HepG2 (cell line): ENCODE measurements at regions not wholly inside any gene's neighbourhood (a gene's known extent, or its start where the extent isn't known, plus 50 kb on each side); places are given as distances from the start of the nearest gene placed in this dataset.
A peak's percentile ranks its signal among the peaks of the same experiment; 100 is the strongest.

Source experiments
- ATAC-seq: fragments of 200-7000 bp; cut with Tn5 transposase; 3 replicates; pipeline ENCODE4 v1.9.1; 2020; ENCODE audit warnings: mild to moderate bottlenecking, moderate library complexity
- BruUV-seq: library from RNA; stranded (reverse); fragments of 400-500 nt; replicated peaks from 2 replicates; lab custom pipeline; 2021; lab: Mats Ljungman, UMichigan
- CTCF ChIA-PET: fragments of 300-600 bp; formaldehyde crosslinking; extraction: SDS; loops from one replicate; lab custom pipeline; 2021; ENCODE audit warnings: low total read pairs, inconsistent platforms, low intra/inter-chr PET ratio; lab: Yijun Ruan, JAX
- POLR2A ChIA-PET: fragments of 350-600 bp; sonication (Branson Sonifier 250); formaldehyde crosslinking; loops from one replicate; lab custom pipeline; 2020; ENCODE audit warnings: antibody characterized with exemption, inconsistent platforms; lab: Yijun Ruan, JAX
- DNase-seq: peaks from one replicate; pipeline ENCODE4 v3.0.0-alpha.2; 2015; ENCODE audit warnings: low spot score
- FAIRE-seq: peaks from 3 replicates; lab custom pipeline; 2011; peaks lifted over from hg19 to GRCh38; lab: Jason Lieb, UNC
- H2AFZ ChIP-seq: one replicate; pipeline ENCODE4 v1.6.1; 2011; ENCODE audit warnings: low read length, inconsistent platforms
- H3K27ac ChIP-seq: fragments of 300-600 bp; 3 replicates; pipeline ENCODE4 v1.8.0; 2011; ENCODE audit warnings: mixed run types, mild to moderate bottlenecking, mixed read lengths, low read length, inconsistent platforms; ENCODE audit not compliant: insufficient read depth; ENCODE audit errors: extremely low read length
- H3K27me3 ChIP-seq, 2 experiments: fragments of 200-600 bp in 1 of 2; 2 replicates in 1 of 2; 3 replicates in 1 of 2; pipeline versions ENCODE4 v1.6.0 to v1.8.0; 2011; ENCODE audit warnings: low read length in 2 of 2, mild to moderate bottlenecking in 2 of 2, moderate library complexity in 2 of 2, inconsistent platforms in 1 of 2; ENCODE audit not compliant: insufficient read depth in 2 of 2, control insufficient read depth in 1 of 2
- H3K36me3 ChIP-seq, 2 experiments: fragments of 200-600 bp in 1 of 2; replicated peaks in 1 of 2; 2 replicates in 1 of 2; 3 replicates in 1 of 2; pipeline versions ENCODE4 v1.5.1 to v1.8.0; 2011; ENCODE audit warnings: low read length in 2 of 2, inconsistent platforms in 1 of 2; ENCODE audit not compliant: insufficient read depth in 2 of 2, control insufficient read depth in 1 of 2
- H3K4me1 ChIP-seq: 2 replicates; pipeline ENCODE4 v1.5.1; 2012; ENCODE audit warnings: low read length, inconsistent platforms; ENCODE audit not compliant: insufficient read depth
- H3K4me2 ChIP-seq: 2 replicates; pipeline ENCODE4 v1.6.0; 2011; ENCODE audit warnings: low read depth, low read length, inconsistent platforms
- H3K4me3 ChIP-seq, 3 experiments: fragments of 200-600 bp in 1 of 3; sonication (generic), shearing (Covaris generic) in 1 of 3; replicated peaks in 1 of 3; 2 replicates each; pipeline ENCODE4 v1.5.1; 2011 to 2016; ENCODE audit warnings: low read length in 3 of 3, inconsistent platforms in 2 of 3, low read depth in 2 of 3, mild to moderate bottlenecking in 2 of 3, control low read depth in 1 of 3, mixed read lengths in 1 of 3; ENCODE audit not compliant: insufficient read depth in 1 of 3
- H3K79me2 ChIP-seq: one replicate; pipeline ENCODE4 v1.6.1; 2011; ENCODE audit warnings: low read length, inconsistent platforms; ENCODE audit not compliant: insufficient read depth
- H3K9ac ChIP-seq: 2 replicates; pipeline ENCODE4 v1.6.0; 2011; ENCODE audit warnings: mild to moderate bottlenecking, low read depth, low read length, inconsistent platforms; ENCODE audit not compliant: insufficient read depth
- H3K9me3 ChIP-seq: 2 replicates; pipeline ENCODE4 v1.5.1; 2012; ENCODE audit warnings: mild to moderate bottlenecking, low read length
- H4K20me1 ChIP-seq: 2 replicates; pipeline ENCODE4 v1.6.0; 2011; ENCODE audit warnings: inconsistent platforms, mild to moderate bottlenecking, low read length, moderate library complexity; ENCODE audit not compliant: insufficient read depth
- CEBPB ChIP-seq: IDR thresholded peaks from 2 replicates; pipeline ENCODE4 v1.6.1; 2011; ENCODE audit warnings: low read depth, low read length, improper control_type of control experiment, borderline replicate concordance
- FOXA1 ChIP-seq, 2 experiments: fragments of 450-650 bp in 1 of 2; sonication (generic) in 1 of 2; formaldehyde crosslinking in 1 of 2; IDR thresholded peaks; 2 replicates each; pipeline versions ENCODE4 v1.4.0 to v1.6.1; 2016 to 2020; ENCODE audit warnings: missing genetic modification reagents in 1 of 2
- HIVEP1 ChIP-seq: sonication (generic); formaldehyde crosslinking; IDR thresholded peaks from 2 replicates; pipeline ENCODE4 v1.4.0; 2020; ENCODE audit warnings: mild to moderate bottlenecking, missing genetic modification reagents
- HNRNPL ChIP-seq: fragments of 200-400 bp; formaldehyde crosslinking; IDR thresholded peaks from 2 replicates; pipeline ENCODE4 v1.6.1; 2017; ENCODE audit warnings: mild to moderate bottlenecking, low read depth, low read length
- KDM2A ChIP-seq: sonication (generic); formaldehyde crosslinking; IDR thresholded peaks from 2 replicates; pipeline ENCODE4 v1.4.0; 2020; ENCODE audit warnings: low read depth, missing genetic modification reagents, borderline replicate concordance
- KDM3A ChIP-seq: IDR thresholded peaks from 2 replicates; pipeline ENCODE4 v1.6.1; 2018; ENCODE audit warnings: low read depth, missing compliant biosample characterization
- PBX3 ChIP-seq: sonication (generic); formaldehyde crosslinking; IDR thresholded peaks from 2 replicates; pipeline ENCODE4 v1.8.1; 2023; ENCODE audit warnings: missing genetic modification reagents, inconsistent platforms, borderline replicate concordance
- PITX1 ChIP-seq: sonication (generic); formaldehyde crosslinking; IDR thresholded peaks from 2 replicates; pipeline ENCODE4 v1.5.1; 2020; ENCODE audit warnings: mild to moderate bottlenecking, missing genetic modification reagents
- PPARG ChIP-seq: conservative IDR thresholded peaks from 2 replicates; pipeline ENCODE4 v1.6.1; 2016; ENCODE audit warnings: missing biosample characterization, missing genetic modification reagents
- RARA ChIP-seq: IDR thresholded peaks from 2 replicates; pipeline ENCODE4 v1.6.1; 2016; ENCODE audit warnings: missing genetic modification reagents, missing compliant biosample characterization
- RBFOX2 ChIP-seq: fragments of 200-400 bp; formaldehyde crosslinking; IDR thresholded peaks from 2 replicates; pipeline ENCODE4 v1.6.1; 2017; ENCODE audit warnings: low read depth, mild to moderate bottlenecking, low read length
- REPIN1 ChIP-seq: sonication (generic); formaldehyde crosslinking; IDR thresholded peaks from 2 replicates; pipeline ENCODE4 v1.8.0; 2022; ENCODE audit warnings: missing genetic modification reagents, low read depth, mild to moderate bottlenecking, borderline replicate concordance
- REXO4 ChIP-seq: sonication (generic); formaldehyde crosslinking; IDR thresholded peaks from 2 replicates; pipeline ENCODE4 v1.8.0; 2022; ENCODE audit warnings: missing genetic modification reagents, mild to moderate bottlenecking, borderline replicate concordance
- SP4 ChIP-seq: sonication (generic); formaldehyde crosslinking; IDR thresholded peaks from 2 replicates; pipeline ENCODE4 v1.8.1; 2023; ENCODE audit warnings: mild to moderate bottlenecking, missing genetic modification reagents
- TAF1 ChIP-seq: sonication (generic); formaldehyde crosslinking; IDR thresholded peaks from 2 replicates; pipeline ENCODE4 v1.4.0; 2020; ENCODE audit warnings: missing genetic modification reagents
- ZC3H4 ChIP-seq: sonication (generic); formaldehyde crosslinking; IDR thresholded peaks from 2 replicates; pipeline ENCODE4 v1.4.0; 2020; ENCODE audit warnings: missing genetic modification reagents, borderline replicate concordance
- ZFP37 ChIP-seq: sonication (generic); formaldehyde crosslinking; IDR thresholded peaks from 2 replicates; pipeline ENCODE4 v1.4.0; 2020; ENCODE audit warnings: missing genetic modification reagents, borderline replicate concordance
- ZNF10 ChIP-seq: sonication (generic); formaldehyde crosslinking; IDR thresholded peaks from 2 replicates; pipeline ENCODE4 v1.4.0; 2020; ENCODE audit warnings: mild to moderate bottlenecking, low read depth, missing genetic modification reagents, borderline replicate concordance
- ZNF350 ChIP-seq: sonication (generic); formaldehyde crosslinking; IDR thresholded peaks from 2 replicates; pipeline ENCODE4 v1.4.0; 2020; ENCODE audit warnings: mild to moderate bottlenecking, low read depth, missing genetic modification reagents, borderline replicate concordance
- ZNF607 ChIP-seq: sonication (generic); formaldehyde crosslinking; IDR thresholded peaks from 2 replicates; pipeline ENCODE4 v1.5.1; 2020; ENCODE audit warnings: missing genetic modification reagents, mild to moderate bottlenecking, borderline replicate concordance
- ZNF747 ChIP-seq: sonication (generic); formaldehyde crosslinking; IDR thresholded peaks from 2 replicates; pipeline ENCODE4 v1.8.1; 2023; ENCODE audit warnings: missing genetic modification reagents, mild to moderate bottlenecking, borderline replicate concordance
- ZNF776 ChIP-seq: sonication (generic); formaldehyde crosslinking; IDR thresholded peaks from 2 replicates; pipeline ENCODE4 v1.4.0; 2020; ENCODE audit warnings: mild to moderate bottlenecking, missing genetic modification reagents
- ZSCAN9 ChIP-seq: IDR thresholded peaks from 2 replicates; pipeline ENCODE4 v1.6.1; 2016; ENCODE audit warnings: borderline replicate concordance
- WGBS: methylation state at CpG from one replicate; pipeline ENCODE4 v1.1.6; 2017; ENCODE audit warnings: low lambda C conversion rate; 5-methylcytosine and 5-hydroxymethylcytosine counted together
- in situ Hi-C: cut with HindIII; loops from 2 replicates; pipeline ENCODE4 v1.10.0; 2017; ENCODE audit warnings: low pct_unique_long_range_greater_than_20kb; ENCODE audit not compliant: extremely low pct_ligation_motif_present
- intact Hi-C: fragments of 100-400 bp; cut with micrococcal nuclease; formaldehyde crosslinking; loops from one replicate; pipeline ENCODE4 v1.10.0; 2022; ENCODE audit not compliant: unreplicated experiment
- TF ChIP-seq, protein P1 (sequence below): sonication (generic); formaldehyde crosslinking; IDR thresholded peaks from 2 replicates; pipeline ENCODE4 v1.4.0; 2020; ENCODE audit warnings: missing genetic modification reagents

DNA sequence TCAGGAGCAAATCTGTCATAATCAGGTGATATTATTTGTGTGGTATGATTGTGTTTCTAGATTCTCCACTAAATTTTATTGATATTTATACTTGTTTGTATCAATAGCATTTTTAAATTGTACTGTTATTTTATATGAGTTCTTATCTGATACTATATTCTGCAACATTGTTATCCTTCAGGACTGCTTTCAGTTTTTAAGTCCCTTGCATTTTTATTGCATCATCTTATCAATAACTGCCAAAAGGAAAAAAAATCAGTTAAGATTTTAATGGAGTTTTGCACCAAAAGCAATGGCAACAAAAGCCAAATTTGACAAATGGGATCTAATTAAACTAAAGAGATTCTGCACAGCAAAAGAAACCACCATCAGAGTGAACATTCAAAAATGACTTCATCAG, 741.3 kb upstream of the CTNND2 start (continued):
- TF ChIP-seq CEBPB (peak; percentile 11; the same call in 1 of the 2 replicates), ZNF747 (CRISPR knock-in tag) (no peak), REPIN1 (CRISPR knock-in tag) (no peak), ZSCAN9 (no peak), FOXA1 (IDR thresholded peaks at IDR 0.05) (no peak), FOXA1 (CRISPR knock-in tag; IDR thresholded peaks at IDR 0.05) (no peak), TAF1 (no peak), ZC3H4 (CRISPR knock-in tag) (no peak), PITX1 (CRISPR knock-in tag) (no peak)
- TF ChIP-seq, all 625 proteins: peak for 2

DNA sequence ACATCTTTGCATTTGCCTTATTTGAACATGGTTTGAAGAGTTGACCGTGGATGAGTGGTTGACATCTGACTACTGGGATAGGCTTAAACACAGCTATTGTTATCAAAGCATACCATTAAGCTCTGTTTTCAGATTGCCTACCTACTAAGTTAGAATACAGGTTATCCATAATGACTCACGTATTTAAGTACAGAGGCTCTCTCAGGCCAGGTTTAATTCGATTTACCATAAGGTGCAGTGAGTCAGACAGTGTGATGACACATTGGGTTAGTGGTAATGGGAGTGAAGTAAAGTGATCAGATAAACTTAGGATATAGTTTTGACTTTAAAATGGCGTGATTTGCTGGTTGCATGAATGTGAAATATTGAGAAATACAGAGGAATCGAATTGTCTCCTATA, 732.0 kb upstream of the CTNND2 start:
- CTCF ChIA-PET: no interaction called here
- DNase-seq (no peak), ATAC-seq (no peak), FAIRE-seq (no peak)
- H3K27ac ChIP-seq: no peak overlapping the region
- H3K4me2 ChIP-seq: no peak overlapping the region
- POLR2A ChIA-PET: no interaction called here
- H3K9me3 ChIP-seq: peaks cover 56% of the 10 kb centered on the region
- H2AFZ ChIP-seq: no peak overlapping the region
- H3K4me1 ChIP-seq: no peaks in the 10 kb centered on the region
- 3% methylated on average over 5 of the region's 5 CpGs for WGBS
- no TSS peak for BruUV-seq
- no peaks in the 10 kb centered on the region; a peak in 1 of 5 replicates for H3K27me3 ChIP-seq
- H3K79me2 ChIP-seq: no peaks in the 10 kb centered on the region
- H3K4me3 ChIP-seq: no peak overlapping the region
- TF ChIP-seq PBX3 (CRISPR knock-in tag) (no peak), RARA (no peak), SP4 (CRISPR knock-in tag) (no peak), ZNF10 (no peak), RBFOX2 (no peak), REXO4 (no peak), HNRNPL (no peak), ZNF607 (no peak), ZNF776 (no peak), ZFP37 (CRISPR knock-in tag) (no peak), KDM2A (CRISPR knock-in tag) (no peak), KDM3A (CRISPR knock-in tag) (no peak), PPARG (CRISPR knock-in tag) (no peak), HIVEP1 (CRISPR knock-in tag) (no peak), ZNF350 (no peak)
- TF ChIP-seq, protein P1, sequence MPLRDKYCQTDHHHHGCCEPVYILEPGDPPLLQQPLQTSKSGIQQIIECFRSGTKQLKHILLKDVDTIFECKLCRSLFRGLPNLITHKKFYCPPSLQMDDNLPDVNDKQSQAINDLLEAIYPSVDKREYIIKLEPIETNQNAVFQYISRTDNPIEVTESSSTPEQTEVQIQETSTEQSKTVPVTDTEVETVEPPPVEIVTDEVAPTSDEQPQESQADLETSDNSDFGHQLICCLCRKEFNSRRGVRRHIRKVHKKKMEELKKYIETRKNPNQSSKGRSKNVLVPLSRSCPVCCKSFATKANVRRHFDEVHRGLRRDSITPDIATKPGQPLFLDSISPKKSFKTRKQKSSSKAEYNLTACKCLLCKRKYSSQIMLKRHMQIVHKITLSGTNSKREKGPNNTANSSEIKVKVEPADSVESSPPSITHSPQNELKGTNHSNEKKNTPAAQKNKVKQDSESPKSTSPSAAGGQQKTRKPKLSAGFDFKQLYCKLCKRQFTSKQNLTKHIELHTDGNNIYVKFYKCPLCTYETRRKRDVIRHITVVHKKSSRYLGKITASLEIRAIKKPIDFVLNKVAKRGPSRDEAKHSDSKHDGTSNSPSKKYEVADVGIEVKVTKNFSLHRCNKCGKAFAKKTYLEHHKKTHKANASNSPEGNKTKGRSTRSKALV (CRISPR knock-in tag): no peak
- in situ Hi-C loops: no loop called here
- intact Hi-C loops: no loop called here
- no peak overlapping the region for H3K9ac ChIP-seq
- no peaks in the 10 kb centered on the region for H3K36me3 ChIP-seq
- H4K20me1 ChIP-seq: no peaks in the 10 kb centered on the region
